Central memory CD8-positive, alpha-beta T cell (primary cell): ENCODE measurements at regions not wholly inside any gene's neighbourhood (a gene's known extent, or its start where the extent isn't known, plus 50 kb on each side); places are given as distances from the start of the nearest gene placed in this dataset.

Experiments used
- ATAC-seq: fragments of 150-1000 bp; cut with Tn5 transposase; replicated peaks from 2 replicates; pipeline ENCODE4 v1.10.0; 2022; ENCODE audit warnings: mild to moderate bottlenecking, moderate FRiP score, moderate number of reproducible peaks; ENCODE audit not compliant: poor library complexity, severe bottlenecking; ENCODE audit errors: extremely low read depth
- DNase-seq, 2 donors: peaks; one replicate each; pipeline ENCODE4 v3.0.0; 2021; ENCODE audit warnings: low spot score in 2 of 2
- H3K27ac Mint-ChIP-seq: one replicate; pipeline ENCODE4 v1.8.0; 2022; ENCODE audit warnings: low read depth, mild to moderate bottlenecking, moderate library complexity, mixed read lengths
- H3K27me3 Mint-ChIP-seq: one replicate; pipeline ENCODE4 v1.8.0; 2022; ENCODE audit warnings: mixed read lengths
- H3K36me3 Mint-ChIP-seq: one replicate; pipeline ENCODE4 v1.8.0; 2022; ENCODE audit warnings: mild to moderate bottlenecking, moderate library complexity, mixed read lengths; ENCODE audit not compliant: insufficient read depth
- H3K4me1 Mint-ChIP-seq: one replicate; pipeline ENCODE4 v1.8.0; 2022; ENCODE audit warnings: mixed read lengths
- H3K4me3 Mint-ChIP-seq: one replicate; pipeline ENCODE4 v1.8.0; 2022; ENCODE audit warnings: mild to moderate bottlenecking, moderate library complexity, mixed read lengths
- H3K9me3 Mint-ChIP-seq: one replicate; pipeline ENCODE4 v1.8.0; 2022; ENCODE audit warnings: mixed read lengths

- peaks cover 15% of the 10 kb centered on the region for H3K4me1 Mint-ChIP-seq
- H3K36me3 Mint-ChIP-seq, result peaks cover 5% of the 10 kb centered on the region
- no peak overlapping the region for H3K27ac Mint-ChIP-seq
- H3K4me3 Mint-ChIP-seq, result no peak overlapping the region
- H3K27me3 Mint-ChIP-seq, result peaks cover 30% of the 10 kb centered on the region
- H3K9me3 Mint-ChIP-seq, result no peaks in the 10 kb centered on the region
- no peak for ATAC-seq
- DNase-seq, result no peak
These were observed 67.4 kb upstream of the HS6ST1 start for GRCh38 chr2:128386066-128386465.

- no peaks in the 10 kb centered on the region for H3K9me3 Mint-ChIP-seq
- H3K36me3 Mint-ChIP-seq, result peaks cover 1% of the 10 kb centered on the region
- DNase-seq (no peak), ATAC-seq (no peak)
- H3K27me3 Mint-ChIP-seq, result peaks cover 36% of the 10 kb centered on the region
- H3K27ac Mint-ChIP-seq, result no peak overlapping the region
- no peaks in the 10 kb centered on the region for H3K4me1 Mint-ChIP-seq
- no peak overlapping the region for H3K4me3 Mint-ChIP-seq
These were observed 69.9 kb upstream of the HS6ST1 start for GRCh38 chr2:128388499-128388941.

GRCh38 chr2:128389388-128390086 lies 70.9 kb upstream of the HS6ST1 start:
- Mint-ChIP-seq H3K27ac (no peak overlapping the region), H3K4me1 (no peaks in the 10 kb centered on the region), H3K27me3 (peaks cover 36% of the 10 kb centered on the region), H3K36me3 (peaks cover 1% of the 10 kb centered on the region), H3K9me3 (no peaks in the 10 kb centered on the region), H3K4me3 (no peak overlapping the region)
- ATAC-seq (no peak), DNase-seq (no peak)

- DNase-seq (no peak), ATAC-seq (no peak)
- Mint-ChIP-seq H3K36me3 (peaks cover 1% of the 10 kb centered on the region), H3K9me3 (no peaks in the 10 kb centered on the region), H3K27me3 (peaks cover 27% of the 10 kb centered on the region), H3K4me1 (no peaks in the 10 kb centered on the region), H3K4me3 (no peak overlapping the region), H3K27ac (no peak overlapping the region)
These were observed 71.8 kb upstream of the HS6ST1 start for GRCh38 chr2:128390256-128390990.

GRCh38 chr2:128390991-128391630 lies 72.4 kb upstream of the HS6ST1 start:
- DNase-seq, result no peak
- no peak overlapping the region for H3K27ac Mint-ChIP-seq
- H3K4me3 Mint-ChIP-seq, result no peak overlapping the region
- H3K9me3 Mint-ChIP-seq, result no peaks in the 10 kb centered on the region
- ATAC-seq, result no peak
- H3K36me3 Mint-ChIP-seq, result peaks cover 1% of the 10 kb centered on the region
- H3K4me1 Mint-ChIP-seq, result no peaks in the 10 kb centered on the region
- peaks cover 20% of the 10 kb centered on the region for H3K27me3 Mint-ChIP-seq

GRCh38 chr2:128391679-128392078 lies 73.0 kb upstream of the HS6ST1 start:
- Mint-ChIP-seq H3K4me1 (no peaks in the 10 kb centered on the region), H3K27ac (no peak overlapping the region)
- no peak for ATAC-seq

GRCh38 chr2:128392207-128392606 lies 73.5 kb upstream of the HS6ST1 start:
- Mint-ChIP-seq H3K4me1 (no peaks in the 10 kb centered on the region), H3K27ac (no peak overlapping the region), H3K36me3 (no peaks in the 10 kb centered on the region), H3K4me3 (no peak overlapping the region), H3K9me3 (no peaks in the 10 kb centered on the region), H3K27me3 (peaks cover 10% of the 10 kb centered on the region)
- ATAC-seq, result no peak
- no peak for DNase-seq

More at GRCh38 chr2:128391679-128392078, 73.0 kb upstream of the HS6ST1 start:
- DNase-seq, result no peak
- Mint-ChIP-seq H3K27me3 (peaks cover 14% of the 10 kb centered on the region), H3K4me3 (no peak overlapping the region), H3K9me3 (no peaks in the 10 kb centered on the region), H3K36me3 (peaks cover 1% of the 10 kb centered on the region)

GRCh38 chr2:128394007-128394730 lies 75.5 kb upstream of the HS6ST1 start:
- Mint-ChIP-seq H3K36me3 (no peaks in the 10 kb centered on the region), H3K4me3 (no peak overlapping the region), H3K27me3 (peaks cover 28% of the 10 kb centered on the region), H3K9me3 (no peaks in the 10 kb centered on the region), H3K27ac (no peak overlapping the region), H3K4me1 (no peaks in the 10 kb centered on the region)
- DNase-seq (no peak), ATAC-seq (no peak)

- no peak overlapping the region for H3K4me3 Mint-ChIP-seq
- no peaks in the 10 kb centered on the region for H3K9me3 Mint-ChIP-seq
- peaks cover 38% of the 10 kb centered on the region for H3K27me3 Mint-ChIP-seq
- ATAC-seq, result no peak
- no peak for DNase-seq
- H3K36me3 Mint-ChIP-seq, result no peaks in the 10 kb centered on the region
- no peaks in the 10 kb centered on the region for H3K4me1 Mint-ChIP-seq
- no peak overlapping the region for H3K27ac Mint-ChIP-seq
These were observed 76.5 kb upstream of the HS6ST1 start for GRCh38 chr2:128395196-128395595.

GRCh38 chr2:128395640-128396499 lies 77.2 kb upstream of the HS6ST1 start:
- Mint-ChIP-seq H3K9me3 (no peaks in the 10 kb centered on the region), H3K4me1 (peaks cover 4% of the 10 kb centered on the region), H3K27me3 (peaks cover 45% of the 10 kb centered on the region), H3K4me3 (no peak overlapping the region), H3K36me3 (no peaks in the 10 kb centered on the region), H3K27ac (no peak overlapping the region)
- no peak for DNase-seq
- ATAC-seq, result no peak

- H3K4me1 Mint-ChIP-seq, result peaks cover 4% of the 10 kb centered on the region
- H3K36me3 Mint-ChIP-seq, result no peaks in the 10 kb centered on the region
- H3K27me3 Mint-ChIP-seq, result peaks cover 47% of the 10 kb centered on the region
- H3K9me3 Mint-ChIP-seq, result no peaks in the 10 kb centered on the region
- H3K4me3 Mint-ChIP-seq, result no peak overlapping the region
- ATAC-seq (no peak), DNase-seq (no peak)
- H3K27ac Mint-ChIP-seq, result no peak overlapping the region
These were observed 77.8 kb upstream of the HS6ST1 start for GRCh38 chr2:128396500-128396891.

- H3K36me3 Mint-ChIP-seq, result no peaks in the 10 kb centered on the region
- H3K9me3 Mint-ChIP-seq, result no peaks in the 10 kb centered on the region
- H3K4me1 Mint-ChIP-seq, result peaks cover 4% of the 10 kb centered on the region
- peaks cover 51% of the 10 kb centered on the region for H3K27me3 Mint-ChIP-seq
- no peak for ATAC-seq
- DNase-seq, result no peak
- no peak overlapping the region for H3K4me3 Mint-ChIP-seq
- no peak overlapping the region for H3K27ac Mint-ChIP-seq
These were observed 78.3 kb upstream of the HS6ST1 start for GRCh38 chr2:128396946-128397345.
